A673 (cell line): ENCODE measurements at regions not wholly inside any gene's neighbourhood (a gene's known extent, or its start where the extent isn't known, plus 50 kb on each side); places are given as distances from the start of the nearest gene placed in this dataset.

ENCODE experiments used
- BruUV-seq: library from RNA; stranded (reverse); fragments of 400-500 nt; replicated peaks from 2 replicates; lab custom pipeline; 2021; lab: Mats Ljungman, UMichigan
- CTCF ChIA-PET: fragments of 300-600 bp; sonication (Branson Sonifier 250); formaldehyde crosslinking; loops from one replicate; lab custom pipeline; 2022; ENCODE audit warnings: antibody characterized with exemption; lab: Charles Lee
- POLR2A ChIA-PET: fragments of 300-600 bp; sonication (Branson Sonifier 250); formaldehyde crosslinking; loops from one replicate; lab custom pipeline; 2022; ENCODE audit warnings: antibody characterized with exemption; ENCODE audit not compliant: low non-redundant PET; lab: Charles Lee
- DNase-seq: peaks from one replicate; pipeline ENCODE4 v3.0.0-alpha.2; 2015; ENCODE audit warnings: low spot score
- H3K27ac ChIP-seq: fragments of 200-600 bp; sonication (generic); 2 replicates; pipeline ENCODE4 v1.5.1; 2016; ENCODE audit warnings: mixed run types, low read depth, mild to moderate bottlenecking, mixed read lengths, antibody characterized with exemption, low read length; ENCODE audit not compliant: poor library complexity, severe bottlenecking
- H3K27me3 ChIP-seq: fragments of 200-600 bp; sonication (generic); replicated peaks from 2 replicates; pipeline ENCODE4 v1.6.1; 2017; ENCODE audit warnings: mixed run types, low read depth, mild to moderate bottlenecking, mixed read lengths, antibody characterized with exemption, low read length; ENCODE audit not compliant: insufficient read depth, poor library complexity
- H3K36me3 ChIP-seq: fragments of 200-600 bp; sonication (generic); 2 replicates; pipeline ENCODE4 v1.6.1; 2016; ENCODE audit warnings: mixed run types, mild to moderate bottlenecking, mixed read lengths, antibody characterized with exemption, low read length; ENCODE audit not compliant: insufficient read depth, poor library complexity, severe bottlenecking
- H3K4me1 ChIP-seq: fragments of 200-600 bp; sonication (generic); 2 replicates; pipeline ENCODE4 v1.6.1; 2017; ENCODE audit warnings: mixed run types, mild to moderate bottlenecking, mixed read lengths, antibody characterized with exemption, low read length; ENCODE audit not compliant: insufficient read depth, poor library complexity, severe bottlenecking
- H3K4me3 ChIP-seq: fragments of 200-600 bp; sonication (generic); 2 replicates; pipeline ENCODE4 v1.5.1; 2016; ENCODE audit warnings: low read depth, mixed run types, mild to moderate bottlenecking, mixed read lengths, low read length; ENCODE audit not compliant: poor library complexity, severe bottlenecking
- H3K9me3 ChIP-seq: fragments of 200-600 bp; sonication (generic); 2 replicates; pipeline ENCODE4 v1.6.1; 2016; ENCODE audit warnings: mixed run types, low read depth, mild to moderate bottlenecking, mixed read lengths, antibody characterized with exemption, low read length; ENCODE audit not compliant: poor library complexity, severe bottlenecking
- EZH2 ChIP-seq: fragments of 200-600 bp; sonication (generic); IDR thresholded peaks from 2 replicates; pipeline ENCODE4 v1.6.1; 2017; ENCODE audit warnings: borderline replicate concordance, low read depth, mild to moderate bottlenecking, mixed read lengths, antibody characterized with exemption, low read length; ENCODE audit not compliant: poor library complexity, severe bottlenecking
- intact Hi-C: fragments of 100-400 bp; cut with micrococcal nuclease; formaldehyde crosslinking; loops from one replicate; pipeline ENCODE4 v1.10.0; 2022; ENCODE audit not compliant: unreplicated experiment
- TF ChIP-seq, protein P1 (sequence below): fragments of 300-800, 200-600 bp; sonication (generic); conservative IDR thresholded peaks from 2 replicates; pipeline ENCODE4 v1.5.1; 2017; ENCODE audit warnings: low read depth, mild to moderate bottlenecking, antibody characterized with exemption, low read length, moderate library complexity, mixed read lengths

- H3K27ac ChIP-seq, result no peak overlapping the region
- ChIA-PET POLR2A (no interaction called here), CTCF (no interaction called here)
- intact Hi-C loops, result no loop called here
- BruUV-seq, result no TSS peak
- no peaks in the 10 kb centered on the region for H3K36me3 ChIP-seq
- H3K27me3 ChIP-seq, result no peaks in the 10 kb centered on the region
- no peak for DNase-seq
- TF ChIP-seq EZH2, result no peak
- TF ChIP-seq, protein P1, sequence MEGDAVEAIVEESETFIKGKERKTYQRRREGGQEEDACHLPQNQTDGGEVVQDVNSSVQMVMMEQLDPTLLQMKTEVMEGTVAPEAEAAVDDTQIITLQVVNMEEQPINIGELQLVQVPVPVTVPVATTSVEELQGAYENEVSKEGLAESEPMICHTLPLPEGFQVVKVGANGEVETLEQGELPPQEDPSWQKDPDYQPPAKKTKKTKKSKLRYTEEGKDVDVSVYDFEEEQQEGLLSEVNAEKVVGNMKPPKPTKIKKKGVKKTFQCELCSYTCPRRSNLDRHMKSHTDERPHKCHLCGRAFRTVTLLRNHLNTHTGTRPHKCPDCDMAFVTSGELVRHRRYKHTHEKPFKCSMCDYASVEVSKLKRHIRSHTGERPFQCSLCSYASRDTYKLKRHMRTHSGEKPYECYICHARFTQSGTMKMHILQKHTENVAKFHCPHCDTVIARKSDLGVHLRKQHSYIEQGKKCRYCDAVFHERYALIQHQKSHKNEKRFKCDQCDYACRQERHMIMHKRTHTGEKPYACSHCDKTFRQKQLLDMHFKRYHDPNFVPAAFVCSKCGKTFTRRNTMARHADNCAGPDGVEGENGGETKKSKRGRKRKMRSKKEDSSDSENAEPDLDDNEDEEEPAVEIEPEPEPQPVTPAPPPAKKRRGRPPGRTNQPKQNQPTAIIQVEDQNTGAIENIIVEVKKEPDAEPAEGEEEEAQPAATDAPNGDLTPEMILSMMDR, result no peak
- peaks cover 16% of the 10 kb centered on the region for H3K4me1 ChIP-seq
- no peaks in the 10 kb centered on the region for H3K9me3 ChIP-seq
- no peak overlapping the region for H3K4me3 ChIP-seq
Measured at GRCh38 chr2:220300806-220301205, 673.4 kb downstream of the SLC4A3 start.

DNA sequence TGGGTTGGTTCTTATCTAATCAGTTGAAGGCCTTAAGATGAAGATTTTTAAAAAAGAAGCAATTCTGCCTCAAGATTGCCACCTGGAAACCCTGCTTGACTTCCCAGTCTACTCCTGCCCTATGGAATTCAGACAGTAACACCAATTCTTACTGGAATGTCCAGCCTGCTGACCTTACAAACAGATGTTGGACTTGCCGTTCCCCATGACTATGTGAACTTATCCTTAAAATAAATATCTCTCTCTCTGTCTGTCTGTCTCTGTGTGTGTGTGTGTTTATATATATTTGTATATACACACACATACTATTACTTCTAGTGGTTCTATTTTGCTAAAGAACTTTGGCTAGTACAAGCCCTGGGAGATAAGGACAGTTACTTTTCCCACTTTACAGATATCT, 675.3 kb downstream of the SLC4A3 start:
- POLR2A ChIA-PET, result no interaction called here
- Histone ChIP-seq H3K27me3 (no peaks in the 10 kb centered on the region), H3K36me3 (no peaks in the 10 kb centered on the region), H3K9me3 (no peaks in the 10 kb centered on the region), H3K4me1 (peaks cover 8% of the 10 kb centered on the region), H3K4me3 (no peak overlapping the region), H3K27ac (no peak overlapping the region)
- no peak for DNase-seq
- intact Hi-C loops, result no loop called here
- TF ChIP-seq, protein P1, result no peak
- no peak for TF ChIP-seq EZH2
- BruUV-seq, result no TSS peak
- CTCF ChIA-PET, result no interaction called here

GRCh38 chr2:220309215-220309614, 681.8 kb downstream of the SLC4A3 start:
- ChIA-PET CTCF (no interaction called here), POLR2A (no interaction called here)
- no TSS peak for BruUV-seq
- intact Hi-C loops, result no loop called here
- DNase-seq, result no peak
- Histone ChIP-seq H3K27ac (no peak overlapping the region), H3K27me3 (no peaks in the 10 kb centered on the region), H3K4me3 (no peak overlapping the region), H3K36me3 (no peaks in the 10 kb centered on the region), H3K4me1 (peaks cover 23% of the 10 kb centered on the region), H3K9me3 (no peaks in the 10 kb centered on the region)
- TF ChIP-seq, protein P1, result no peak
- TF ChIP-seq EZH2, result no peak
